Suppressor macrophage treated with lipopolysaccharide for 4 hours (primary cell): ENCODE measurements at regions not wholly inside any gene's neighbourhood (a gene's known extent, or its start where the extent isn't known, plus 50 kb on each side); places are given as distances from the start of the nearest gene placed in this dataset.
A peak's percentile ranks its signal among the peaks of the same experiment; 100 is the strongest.

Experiments used
- DNase-seq: peaks from one replicate; pipeline ENCODE4 v3.0.0-alpha.2; 2020

DNA sequence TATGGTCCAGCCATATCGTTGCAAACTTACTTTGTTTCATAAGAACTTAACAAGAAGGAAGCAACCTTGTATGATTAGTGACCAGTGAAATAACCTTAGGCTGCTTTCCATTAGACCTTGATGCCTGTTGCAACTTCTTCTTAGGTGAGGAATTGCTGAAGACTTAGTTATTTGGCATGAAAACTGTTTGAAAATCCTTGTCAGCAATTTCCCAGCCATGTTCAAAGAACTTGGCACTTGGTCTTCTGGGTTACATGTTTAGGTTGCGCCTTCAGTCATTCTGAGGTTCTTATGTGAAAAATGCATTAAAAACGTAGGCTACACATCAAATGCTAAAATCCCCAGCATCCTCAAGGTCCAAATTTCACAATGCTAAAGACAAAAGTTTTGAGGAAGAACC, 232.0 kb upstream of the CEP162 start:
- DNase-seq = no peak

GRCh38 chr6:84458271-84458670, 230.8 kb upstream of the CEP162 start:
- no peak for DNase-seq

- DNase-seq = no peak
Observed at GRCh38 chr6:84457276-84457675, 229.8 kb upstream of the CEP162 start.

DNA sequence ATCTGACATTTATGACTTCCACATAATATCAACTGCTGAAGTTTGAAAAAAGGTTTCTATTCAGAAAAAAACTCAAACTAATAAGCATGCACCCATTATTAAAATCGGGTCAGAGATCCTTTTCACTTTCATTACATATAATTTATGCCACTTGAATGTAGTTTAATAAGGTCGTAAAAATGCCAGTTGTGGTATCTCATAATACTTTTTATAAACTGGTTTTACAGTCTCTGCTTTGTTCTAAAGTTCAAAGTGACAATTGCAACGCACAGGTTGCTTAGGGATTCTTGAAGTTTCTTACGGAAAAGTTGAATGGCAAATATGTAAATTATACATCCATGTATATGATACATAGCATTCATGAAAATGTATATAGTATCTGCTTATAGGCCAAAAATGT, 229.4 kb upstream of the CEP162 start:
- no peak for DNase-seq

GRCh38 chr6:84455511-84456029, 228.1 kb upstream of the CEP162 start:
- DNase-seq = no peak

DNA sequence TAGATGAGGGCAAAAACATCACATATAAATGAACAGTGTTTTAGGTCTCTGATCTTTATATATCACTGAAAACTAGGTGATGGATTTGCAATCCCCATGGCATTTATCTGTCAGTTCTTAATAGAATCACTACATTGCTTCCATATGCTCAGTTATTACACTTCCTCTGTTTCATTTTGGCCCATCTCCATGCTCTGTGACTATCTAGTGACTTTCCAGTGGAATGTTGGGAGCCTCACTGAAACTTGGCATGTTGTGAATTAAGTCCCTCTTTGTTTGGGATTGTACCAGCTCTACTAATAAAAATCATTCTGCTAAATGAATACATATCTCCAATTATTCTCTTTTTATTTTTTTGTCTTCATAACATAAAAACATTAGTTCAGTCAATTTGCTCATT, 226.1 kb upstream of the CEP162 start:
- DNase-seq = no peak

GRCh38 chr6:84450018-84450417, 222.6 kb upstream of the CEP162 start:
- DNase-seq = no peak

GRCh38 chr6:84449220-84449619, 221.8 kb upstream of the CEP162 start:
- DNase-seq = no peak

DNA sequence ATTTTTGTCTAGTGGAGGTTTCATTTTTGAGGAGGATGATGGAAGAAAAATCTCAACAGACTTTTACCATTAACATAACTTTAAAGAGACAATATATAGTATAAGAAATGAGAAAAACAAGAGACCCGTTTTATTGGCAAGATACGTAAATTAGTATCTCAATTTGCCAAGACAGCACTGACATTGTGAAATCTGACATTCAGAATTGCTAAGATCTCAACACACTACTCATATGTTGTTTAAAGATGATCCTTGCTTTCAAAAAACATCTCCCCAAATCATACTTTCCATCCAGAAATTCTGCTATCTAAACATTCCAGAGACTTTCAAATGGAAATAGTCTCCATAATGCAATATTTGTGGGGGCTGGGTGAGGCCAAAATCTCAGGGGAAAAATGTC, 220.9 kb upstream of the CEP162 start:
- DNase-seq = no peak

GRCh38 chr6:84447651-84448050, 220.2 kb upstream of the CEP162 start:
- no peak for DNase-seq

DNA sequence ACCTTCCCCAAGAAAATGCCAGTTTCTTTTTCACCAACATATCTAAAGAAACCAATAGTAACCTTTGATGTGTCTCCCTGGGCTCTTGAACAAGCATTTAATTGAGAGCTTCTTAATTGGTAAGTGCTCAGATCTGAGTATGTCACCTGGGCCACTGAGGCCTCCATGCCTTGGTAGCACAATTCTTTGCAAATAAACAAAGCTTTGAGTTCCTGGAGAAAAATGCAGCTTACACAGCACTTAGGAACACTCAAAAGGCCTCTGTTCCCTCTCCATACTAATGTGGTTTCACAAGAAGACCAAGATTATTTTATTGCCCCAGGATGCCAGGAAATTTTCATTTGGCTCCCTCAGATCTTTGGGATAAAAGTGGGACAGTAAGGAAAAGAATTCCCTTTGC, 217.6 kb upstream of the CEP162 start:
- no peak for DNase-seq

- DNase-seq = no peak
Observed at GRCh38 chr6:84442208-84442607, 214.8 kb upstream of the CEP162 start.

DNA sequence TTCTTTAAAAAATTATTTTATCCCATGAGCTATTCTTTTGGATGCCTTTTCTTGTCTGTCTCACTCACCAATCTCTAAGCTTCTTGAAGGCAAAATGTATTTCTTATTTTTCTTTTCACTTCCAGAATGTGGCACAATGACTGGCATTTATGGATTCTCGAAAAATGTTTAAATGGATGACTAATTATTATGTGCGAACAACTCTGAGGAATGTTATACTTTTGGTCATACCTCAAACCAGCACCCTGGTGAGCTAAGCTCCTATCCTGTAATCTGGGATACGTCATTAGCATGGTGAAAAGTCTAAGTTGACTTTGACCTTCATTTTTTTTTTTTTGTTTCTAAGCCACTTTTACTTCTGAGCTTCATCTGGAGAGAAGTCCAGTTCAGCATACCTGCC, 214.0 kb upstream of the CEP162 start:
- DNase-seq = no peak

DNA sequence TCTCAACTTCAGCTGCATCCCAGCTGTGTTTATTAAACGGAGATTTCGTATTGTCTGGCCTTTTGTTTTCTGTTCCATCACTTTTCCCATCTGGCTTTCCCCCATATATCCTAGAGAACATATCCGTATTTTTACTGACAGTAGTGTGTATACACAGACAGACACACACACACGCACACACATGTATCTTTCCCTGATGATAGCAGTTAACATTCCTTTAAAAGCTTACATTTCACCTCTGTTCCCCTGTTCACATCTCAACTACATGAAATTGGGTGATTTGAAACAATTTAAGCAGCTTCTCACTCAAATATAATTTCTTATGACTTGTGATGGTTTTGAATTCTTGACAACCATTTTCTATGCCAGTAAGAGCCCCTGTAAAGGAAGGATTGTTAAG, 207.1 kb upstream of the CEP162 start:
- DNase-seq = no peak

GRCh38 chr6:84432619-84433018, 205.2 kb upstream of the CEP162 start:
- no peak for DNase-seq

DNA sequence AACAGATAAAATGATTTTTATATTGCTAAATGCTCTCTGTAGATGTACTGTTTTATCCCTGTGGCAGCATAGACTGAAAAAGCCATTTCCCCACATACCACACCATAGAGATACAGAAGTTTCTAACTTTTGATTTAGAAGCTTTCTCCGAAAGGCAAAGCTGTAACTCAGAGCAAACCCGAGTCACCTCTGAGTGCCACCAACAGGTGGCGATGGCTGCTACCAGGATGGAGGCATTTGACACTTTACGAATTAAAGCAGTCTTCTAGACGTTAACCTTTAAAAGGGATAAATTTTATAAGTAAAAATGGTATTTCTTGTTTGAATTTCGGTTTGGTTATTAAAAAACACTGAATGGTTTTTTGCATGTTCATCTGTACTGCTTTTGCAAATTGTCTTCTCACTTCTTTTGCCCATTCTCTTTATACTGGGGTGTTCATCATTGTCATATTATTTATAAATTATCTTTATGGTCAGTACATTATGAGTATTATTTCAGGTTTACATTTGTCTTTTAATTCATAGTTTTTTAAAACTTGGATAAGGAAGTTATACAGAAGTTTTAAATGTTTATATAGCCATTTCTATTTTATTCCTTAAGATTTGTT, 201.0 kb upstream of the CEP162 start:
- DNase-seq = peak; percentile 29

DNA sequence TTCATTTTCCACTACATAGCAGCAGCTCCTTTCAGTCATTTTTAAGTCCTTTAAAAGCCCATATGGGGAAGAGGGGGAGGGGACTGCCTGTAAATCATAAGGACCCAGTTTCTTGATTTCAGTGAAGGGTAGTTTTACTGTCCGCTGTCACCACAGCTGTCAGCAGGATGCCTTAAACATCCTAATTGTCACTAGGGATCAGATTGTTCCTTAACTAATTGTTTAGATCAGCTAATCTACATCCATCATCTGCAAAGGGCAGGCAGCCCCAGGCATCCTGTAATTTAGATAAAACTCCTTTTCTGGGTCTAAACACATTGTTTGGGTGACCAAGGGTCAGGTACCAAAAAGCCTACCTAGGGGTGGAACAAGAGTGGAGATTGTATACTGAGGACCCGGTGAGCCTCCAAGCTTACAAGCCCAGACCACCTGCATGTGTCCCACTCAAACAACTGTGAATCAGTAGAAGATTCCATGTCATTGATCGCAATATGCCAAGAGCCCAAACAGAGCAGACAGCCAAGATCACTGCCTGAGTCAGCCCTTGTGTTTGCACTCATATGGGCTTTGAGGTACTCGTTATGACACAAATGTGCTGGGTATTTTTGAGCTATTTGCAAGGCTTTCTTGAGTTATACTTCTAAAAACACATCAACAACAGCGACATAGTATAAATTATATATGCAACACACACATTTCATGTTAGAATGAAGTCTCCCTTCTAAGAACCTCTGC, 198.7 kb upstream of the CEP162 start:
- DNase-seq = no peak

DNA sequence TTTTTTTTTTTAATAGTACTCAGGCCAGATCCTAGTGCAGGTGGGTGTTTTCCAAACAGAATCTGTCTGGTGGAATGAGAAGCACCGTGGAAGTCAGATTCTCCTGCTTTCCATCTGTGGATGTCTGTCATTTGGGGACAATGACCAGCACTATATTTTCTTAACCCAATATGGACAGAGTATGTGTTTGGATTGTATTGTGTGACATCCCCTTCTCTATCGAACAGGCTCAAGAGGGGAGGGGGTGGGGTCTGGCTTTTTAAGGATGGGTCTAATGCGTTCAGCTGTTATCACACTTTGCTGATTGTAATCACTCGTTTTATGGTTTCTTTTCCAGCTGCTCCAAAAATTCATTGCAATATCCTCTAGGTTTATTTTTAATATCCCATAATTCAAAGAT, 197.5 kb upstream of the CEP162 start:
- no peak for DNase-seq

GRCh38 chr6:84422380-84422968, 195.0 kb upstream of the CEP162 start:
- peak; percentile 3 for DNase-seq

DNA sequence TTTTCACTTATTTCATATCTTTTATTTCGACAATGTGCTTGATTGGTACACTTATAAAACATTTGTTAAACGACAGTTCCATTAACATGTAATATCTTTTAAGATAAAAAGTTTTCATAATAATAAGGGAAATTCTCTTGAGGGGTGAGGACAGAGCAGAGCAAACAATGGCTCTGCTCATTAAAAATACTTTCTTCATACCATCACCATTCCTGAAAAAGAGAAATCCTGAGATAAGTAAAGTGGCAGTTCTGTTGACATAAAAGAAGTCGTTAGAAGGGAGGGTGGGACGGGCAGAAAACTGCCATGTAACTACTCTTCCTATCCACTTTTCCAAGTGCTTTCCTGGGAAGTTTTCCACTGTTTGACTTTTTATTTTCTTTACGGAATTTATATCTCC, 193.6 kb upstream of the CEP162 start:
- DNase-seq = no peak

DNA sequence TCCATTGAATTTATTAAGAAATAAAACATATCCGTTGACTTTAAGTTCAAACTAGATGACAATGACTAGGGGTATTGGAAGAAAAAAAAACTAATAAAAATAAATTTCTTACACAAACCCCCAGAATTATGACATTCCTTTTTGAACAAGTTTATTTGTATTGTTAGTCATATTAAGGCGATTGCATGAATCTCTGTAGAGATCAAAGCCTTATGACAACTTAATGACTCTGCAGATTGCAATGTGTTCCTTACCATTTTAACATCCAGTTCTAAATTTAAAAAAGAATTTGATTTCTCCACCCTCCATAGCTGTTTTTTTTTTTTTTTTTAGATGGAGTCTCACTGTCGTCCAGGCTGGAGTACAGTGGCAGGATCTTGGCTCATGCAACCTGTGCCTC, 189.8 kb upstream of the CEP162 start:
- no peak for DNase-seq

DNA sequence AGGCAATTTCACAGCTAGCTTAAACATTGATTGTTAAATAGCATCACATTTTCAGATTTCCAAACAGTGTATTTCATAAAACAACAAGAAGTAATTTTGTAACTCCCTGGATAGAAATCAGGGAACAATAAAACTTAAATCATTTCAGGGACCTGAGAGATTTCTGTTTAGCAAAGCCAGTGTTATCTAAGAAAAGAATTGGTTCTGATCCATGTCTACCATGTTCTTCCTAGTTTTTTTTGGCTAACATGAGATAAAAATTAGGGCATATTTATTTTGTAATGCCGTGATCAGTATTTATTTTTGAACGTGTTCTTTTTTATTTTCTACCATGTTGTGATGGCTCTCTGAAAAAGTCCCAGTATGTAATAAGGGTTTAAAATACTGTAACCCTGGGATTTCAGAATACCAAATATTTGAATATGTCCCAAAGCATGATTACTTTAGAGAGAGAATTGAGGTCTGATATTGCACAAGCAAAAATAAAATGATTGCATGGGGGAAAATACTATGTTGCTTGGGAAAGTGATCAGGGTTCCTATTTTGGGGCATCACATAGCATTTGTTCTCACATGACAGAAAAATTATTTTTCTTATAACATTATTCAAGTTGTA, 188.7 kb upstream of the CEP162 start:
- no peak for DNase-seq

GRCh38 chr6:84415517-84415916, 188.1 kb upstream of the CEP162 start:
- no peak for DNase-seq

DNA sequence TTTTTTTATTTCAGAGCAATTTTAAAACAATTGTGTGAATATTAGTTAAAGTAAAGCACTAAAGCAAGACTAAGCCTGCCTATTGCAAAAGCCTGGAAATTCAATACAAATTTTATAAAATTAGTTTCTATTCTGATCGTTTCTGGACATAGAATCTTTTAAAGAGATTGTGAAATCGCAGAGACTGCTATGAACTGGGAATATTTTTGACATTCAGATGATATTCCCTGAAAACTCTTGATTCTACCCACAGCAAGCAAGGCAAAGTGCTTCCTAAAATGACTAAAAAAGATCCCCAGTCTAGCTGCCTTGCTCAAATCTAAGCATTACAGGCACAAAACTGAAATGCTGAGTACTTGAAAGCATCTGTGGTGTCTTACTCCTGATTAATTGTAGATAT, 187.6 kb upstream of the CEP162 start:
- DNase-seq = no peak
